ENCODE measurements at regions not wholly inside any gene's neighbourhood (a gene's known extent, or its start where the extent isn't known, plus 50 kb on each side); places are given as distances from the start of the nearest gene placed in this dataset.

- 38% methylated on average over 18 of the region's 18 CpGs for WGBS (ENCODE audit: insufficient coverage, insufficient replicate concordance, low lambda C conversion rate, missing lambda C conversion rate)
- CTCF ChIA-PET = no interaction called here
- no TSS peak for BruUV-seq (replicated peaks)
These were observed 169.9 kb upstream of the PPP2R2D start for GRCh38 chr10:131730771-131731497.

More at GRCh38 chr10:131730771-131731497, 169.9 kb upstream of the PPP2R2D start:
- in situ Hi-C loops (cut with MboI) = no loop called here
- Histone ChIP-seq H3K9me3 (replicated peaks; ENCODE audit: control insufficient read depth, insufficient read depth, low read length) (no peaks in the 10 kb centered on the region; the same call in 2 of the 3 replicates), H3K9ac (ENCODE audit: control insufficient read depth, insufficient read depth, low read length) (no peak overlapping the region), H3K27ac (ENCODE audit: control insufficient read depth, insufficient read depth) (no peak overlapping the region), H4K20me1 (ENCODE audit: control insufficient read depth, insufficient read depth) (no peaks in the 10 kb centered on the region), H2AFZ (ENCODE audit: control insufficient read depth, low read depth, low read length) (no peak overlapping the region), H3K36me3 (ENCODE audit: control insufficient read depth in 2 of 2, insufficient read depth in 2 of 2, low read length in 1 of 2) (no peaks in the 10 kb centered on the region; a peak in 1 of 4 replicates), H3K4me2 (ENCODE audit: control insufficient read depth, insufficient read depth) (no peak overlapping the region), H3K27me3 (replicated peaks in 1 of 2; ENCODE audit: control insufficient read depth in 2 of 2, insufficient read depth in 2 of 2, low read length in 1 of 2) (no peaks in the 10 kb centered on the region), H3K4me1 (ENCODE audit: control insufficient read depth, insufficient read depth, low read length) (no peaks in the 10 kb centered on the region), H3K4me3 (no peak overlapping the region), H3K79me2 (ENCODE audit: control insufficient read depth, insufficient read depth, low read length) (no peaks in the 10 kb centered on the region)
- DNase-seq (ENCODE audit: low read depth, low spot score) = no peak
- intact Hi-C loops (cut with micrococcal nuclease; ENCODE audit: unreplicated experiment) = no loop called here
- no peak for TF ChIP-seq SRF (IDR thresholded peaks at IDR 0.05; ENCODE audit: low read depth in 2 of 2, low read length in 2 of 2)
- TF ChIP-seq KLF5 (IDR thresholded peaks at IDR 0.05; ENCODE audit: partially characterized antibody) = no peak
- TF ChIP-seq BCLAF1 (IDR thresholded peaks at IDR 0.05) = no peak
- TF ChIP-seq HDAC2 (IDR thresholded peaks at IDR 0.05) = no peak
- no peak for ATAC-seq
- ChIA-PET SMC1A (ENCODE audit: uncharacterized antibody, unreplicated experiment) (no interaction called here), POLR2A (no interaction called here), RAD21 (ENCODE audit: unreplicated experiment) (no interaction called here)
- no peak for FAIRE-seq
